ENCODE measurements at regions not wholly inside any gene's neighbourhood (a gene's known extent, or its start where the extent isn't known, plus 50 kb on each side); places are given as distances from the start of the nearest gene placed in this dataset.

GRCh38 chr15:61521953-61522352, 292.9 kb upstream of the RORA start:
- Mint-ChIP-seq H3K4me1 (peaks cover 7% of the 10 kb centered on the region), H3K36me3 (ENCODE audit: low read depth) (no peaks in the 10 kb centered on the region), H3K4me3 (no peak overlapping the region), H3K27me3 (peaks cover 3% of the 10 kb centered on the region), H3K27ac (no peak overlapping the region), H3K9me3 (no peaks in the 10 kb centered on the region)
- POLR2A ChIA-PET: no interaction called here
- CTCF ChIA-PET: interaction anchor here (1.5 kb wide), 1 partner anchor 29 kb away, joined by 4 read pairs; no protein-coding TSS in a partner anchor
- no peak for DNase-seq

- no peak overlapping the region for H3K27ac Mint-ChIP-seq
- no peaks in the 10 kb centered on the region for H3K36me3 Mint-ChIP-seq (ENCODE audit: low read depth)
- peaks cover 3% of the 10 kb centered on the region for H3K27me3 Mint-ChIP-seq
- no peaks in the 10 kb centered on the region for H3K9me3 Mint-ChIP-seq
- H3K4me1 Mint-ChIP-seq: peaks cover 6% of the 10 kb centered on the region
- POLR2A ChIA-PET: no interaction called here
- H3K4me3 Mint-ChIP-seq: no peak overlapping the region
- CTCF ChIA-PET: no interaction called here
- no peak for DNase-seq
These were observed 290.2 kb upstream of the RORA start for GRCh38 chr15:61519296-61519695.

- POLR2A ChIA-PET: interaction anchor here (0.6 kb wide), 1 partner anchor 557 kb away, joined by 3 read pairs; no protein-coding TSS in a partner anchor
These were observed 289.3 kb upstream of the RORA start for GRCh38 chr15:61518191-61518950.

GRCh38 chr15:61517776-61518175, 288.7 kb upstream of the RORA start:
- Mint-ChIP-seq H3K27ac (no peak overlapping the region), H3K4me3 (no peak overlapping the region), H3K36me3 (ENCODE audit: low read depth) (no peaks in the 10 kb centered on the region), H3K9me3 (no peaks in the 10 kb centered on the region), H3K4me1 (peaks cover 5% of the 10 kb centered on the region), H3K27me3 (peaks cover 3% of the 10 kb centered on the region)
- DNase-seq: no peak
- ChIA-PET CTCF (no interaction called here), POLR2A (interaction anchor here (0.6 kb wide), 1 partner anchor 557 kb away, joined by 3 read pairs; no protein-coding TSS in a partner anchor)

More at GRCh38 chr15:61518191-61518950, 289.3 kb upstream of the RORA start:
- H3K4me1 Mint-ChIP-seq: peaks cover 5% of the 10 kb centered on the region
- peaks cover 3% of the 10 kb centered on the region for H3K27me3 Mint-ChIP-seq
- H3K4me3 Mint-ChIP-seq: no peak overlapping the region
- DNase-seq: no peak
- H3K9me3 Mint-ChIP-seq: no peaks in the 10 kb centered on the region
- no peaks in the 10 kb centered on the region for H3K36me3 Mint-ChIP-seq (ENCODE audit: low read depth)
- H3K27ac Mint-ChIP-seq: no peak overlapping the region
- CTCF ChIA-PET: no interaction called here

- H3K4me3 Mint-ChIP-seq: no peak overlapping the region
- POLR2A ChIA-PET: no interaction called here
- no peak overlapping the region for H3K27ac Mint-ChIP-seq
- CTCF ChIA-PET: no interaction called here
- no peaks in the 10 kb centered on the region for H3K9me3 Mint-ChIP-seq
- no peak for DNase-seq
- H3K4me1 Mint-ChIP-seq: peaks cover 3% of the 10 kb centered on the region
- no peaks in the 10 kb centered on the region for H3K36me3 Mint-ChIP-seq (ENCODE audit: low read depth)
- H3K27me3 Mint-ChIP-seq: peaks cover 3% of the 10 kb centered on the region
These were observed 288.2 kb upstream of the RORA start for GRCh38 chr15:61517335-61517734.

GRCh38 chr15:61511756-61512155, 282.7 kb upstream of the RORA start:
- Mint-ChIP-seq H3K9me3 (no peaks in the 10 kb centered on the region), H3K4me3 (no peak overlapping the region)

GRCh38 chr15:61511089-61511488, 282.0 kb upstream of the RORA start:
- no peak overlapping the region for H3K27ac Mint-ChIP-seq
- H3K4me3 Mint-ChIP-seq: no peak overlapping the region
- ChIA-PET CTCF (no interaction called here), POLR2A (no interaction called here)
- DNase-seq: no peak
- H3K27me3 Mint-ChIP-seq: peaks cover 13% of the 10 kb centered on the region
- H3K9me3 Mint-ChIP-seq: no peaks in the 10 kb centered on the region
- H3K36me3 Mint-ChIP-seq (ENCODE audit: low read depth): no peaks in the 10 kb centered on the region
- no peaks in the 10 kb centered on the region for H3K4me1 Mint-ChIP-seq

More at GRCh38 chr15:61511756-61512155, 282.7 kb upstream of the RORA start:
- Mint-ChIP-seq H3K4me1 (no peaks in the 10 kb centered on the region), H3K27me3 (peaks cover 13% of the 10 kb centered on the region), H3K27ac (no peak overlapping the region), H3K36me3 (ENCODE audit: low read depth) (no peaks in the 10 kb centered on the region)
- no peak for DNase-seq
- ChIA-PET CTCF (no interaction called here), POLR2A (no interaction called here)

- Mint-ChIP-seq H3K9me3 (no peaks in the 10 kb centered on the region), H3K4me3 (no peak overlapping the region), H3K4me1 (no peaks in the 10 kb centered on the region), H3K27me3 (peaks cover 13% of the 10 kb centered on the region), H3K27ac (no peak overlapping the region), H3K36me3 (ENCODE audit: low read depth) (no peaks in the 10 kb centered on the region)
- POLR2A ChIA-PET: no interaction called here
- DNase-seq: no peak
- CTCF ChIA-PET: no interaction called here
These were observed 280.3 kb upstream of the RORA start for GRCh38 chr15:61509327-61509840.

- Mint-ChIP-seq H3K36me3 (ENCODE audit: low read depth) (no peaks in the 10 kb centered on the region), H3K9me3 (no peaks in the 10 kb centered on the region), H3K4me1 (no peaks in the 10 kb centered on the region), H3K27me3 (peaks cover 16% of the 10 kb centered on the region), H3K27ac (no peak overlapping the region), H3K4me3 (no peak overlapping the region)
- ChIA-PET POLR2A (no interaction called here), CTCF (no interaction called here)
- DNase-seq: no peak
These were observed 274.4 kb upstream of the RORA start for GRCh38 chr15:61503383-61503969.

- no peak overlapping the region for H3K27ac Mint-ChIP-seq
- no peak overlapping the region for H3K4me3 Mint-ChIP-seq
- H3K4me1 Mint-ChIP-seq: no peaks in the 10 kb centered on the region
- H3K9me3 Mint-ChIP-seq: no peaks in the 10 kb centered on the region
- DNase-seq: no peak
- CTCF ChIA-PET: interaction anchor here (1.7 kb wide), 1 partner anchor 21 kb away, joined by 3 read pairs; no protein-coding TSS in a partner anchor
- no peaks in the 10 kb centered on the region for H3K36me3 Mint-ChIP-seq (ENCODE audit: low read depth)
- POLR2A ChIA-PET: no interaction called here
- peaks cover 16% of the 10 kb centered on the region for H3K27me3 Mint-ChIP-seq
These were observed 272.8 kb upstream of the RORA start for GRCh38 chr15:61501815-61502389.

- no peaks in the 10 kb centered on the region for H3K36me3 Mint-ChIP-seq (ENCODE audit: low read depth)
- POLR2A ChIA-PET: no interaction called here
- DNase-seq: no peak
- H3K4me1 Mint-ChIP-seq: no peaks in the 10 kb centered on the region
- CTCF ChIA-PET: interaction anchor here (1.7 kb wide), 1 partner anchor 22 kb away, joined by 3 read pairs; no protein-coding TSS in a partner anchor
- H3K27ac Mint-ChIP-seq: no peak overlapping the region
- no peak overlapping the region for H3K4me3 Mint-ChIP-seq
- H3K9me3 Mint-ChIP-seq: no peaks in the 10 kb centered on the region
- H3K27me3 Mint-ChIP-seq: peaks cover 16% of the 10 kb centered on the region
These were observed 272.0 kb upstream of the RORA start for GRCh38 chr15:61500951-61501620.

GRCh38 chr15:61500523-61500922, 271.4 kb upstream of the RORA start:
- DNase-seq: no peak
- Mint-ChIP-seq H3K4me3 (no peak overlapping the region), H3K27ac (no peak overlapping the region)

GRCh38 chr15:61499376-61499775, 270.3 kb upstream of the RORA start:
- DNase-seq: no peak
- no peak overlapping the region for H3K4me3 Mint-ChIP-seq
- H3K9me3 Mint-ChIP-seq: no peaks in the 10 kb centered on the region
- ChIA-PET POLR2A (no interaction called here), CTCF (no interaction called here)
- H3K4me1 Mint-ChIP-seq: no peaks in the 10 kb centered on the region
- H3K27ac Mint-ChIP-seq: no peak overlapping the region
- H3K36me3 Mint-ChIP-seq (ENCODE audit: low read depth): no peaks in the 10 kb centered on the region
- H3K27me3 Mint-ChIP-seq: peaks cover 16% of the 10 kb centered on the region

More at GRCh38 chr15:61500523-61500922, 271.4 kb upstream of the RORA start:
- POLR2A ChIA-PET: no interaction called here
- CTCF ChIA-PET: no interaction called here
- H3K4me1 Mint-ChIP-seq: no peaks in the 10 kb centered on the region
- no peaks in the 10 kb centered on the region for H3K9me3 Mint-ChIP-seq
- peaks cover 16% of the 10 kb centered on the region for H3K27me3 Mint-ChIP-seq
- H3K36me3 Mint-ChIP-seq (ENCODE audit: low read depth): no peaks in the 10 kb centered on the region
